ENCODE measurements at regions not wholly inside any gene's neighbourhood (a gene's known extent, or its start where the extent isn't known, plus 50 kb on each side); places are given as distances from the start of the nearest gene placed in this dataset.
A peak's percentile ranks its signal among the peaks of the same experiment; 100 is the strongest.
"Not testable (repeated sequence)": the region's sequence is repeated elsewhere in the genome, so short reads cannot be mapped to it uniquely, and the experiment has no call there.

DNA sequence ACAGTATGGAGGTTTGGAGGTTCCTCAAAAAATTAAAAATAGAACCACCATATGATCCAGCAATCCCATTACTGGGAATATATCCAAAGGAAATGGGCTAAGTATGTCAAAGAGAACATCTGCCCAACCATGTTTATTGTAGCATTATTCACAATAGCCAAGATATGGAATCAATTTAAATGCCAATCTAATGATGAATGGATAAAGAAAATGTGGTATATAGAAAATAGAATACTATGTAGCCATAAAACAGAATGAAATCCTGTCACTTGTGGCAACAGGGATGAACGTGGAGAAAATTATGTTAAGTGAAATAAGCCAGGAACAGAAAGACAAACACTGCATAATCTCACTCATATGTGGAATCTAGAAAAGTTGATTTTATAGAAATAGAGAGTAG is 201.7 kb upstream of the AJAP1 start:
- no peak for DNase-seq

DNA sequence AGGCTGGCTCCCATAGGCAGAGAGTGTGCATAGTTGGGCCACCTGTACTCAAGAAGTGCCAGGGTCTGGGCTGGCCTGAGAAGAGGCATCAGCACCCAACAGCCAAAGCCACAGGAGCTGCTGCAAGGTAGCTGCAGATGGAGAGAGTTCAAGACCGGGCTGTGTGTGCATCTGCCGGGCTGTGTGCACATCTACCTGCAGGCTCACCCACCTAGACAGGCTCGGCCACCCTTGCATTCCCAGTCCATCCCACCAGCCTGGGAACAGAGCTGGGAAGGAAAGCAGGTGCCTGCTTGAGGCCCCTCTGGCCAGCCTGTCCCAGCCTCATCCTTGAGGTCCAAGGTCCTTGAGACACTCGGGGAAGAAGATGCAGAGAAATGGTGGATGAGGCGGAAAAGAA is 194.4 kb upstream of the AJAP1 start:
- DNase-seq = no peak

DNA sequence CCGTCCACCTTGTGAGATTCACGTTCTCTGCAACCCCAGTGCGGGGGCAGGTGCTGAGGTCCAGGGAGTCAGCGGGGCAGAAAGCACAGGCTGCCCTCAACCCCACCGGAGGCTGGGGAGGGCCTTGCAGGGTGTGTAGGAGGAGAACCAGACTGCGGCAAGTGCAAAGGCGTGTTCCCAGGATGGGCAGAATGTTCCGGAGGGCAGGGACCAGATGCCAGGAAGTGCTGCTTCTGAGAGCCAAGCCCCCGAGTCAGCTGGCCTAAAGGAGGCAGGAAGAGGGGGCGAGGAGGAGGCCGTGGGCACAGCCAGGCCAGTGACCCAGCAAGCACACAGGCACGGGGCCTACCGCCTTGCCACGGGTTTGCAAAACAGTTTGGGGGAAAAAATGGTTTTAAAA is 193.8 kb upstream of the AJAP1 start:
- no peak for DNase-seq

DNA sequence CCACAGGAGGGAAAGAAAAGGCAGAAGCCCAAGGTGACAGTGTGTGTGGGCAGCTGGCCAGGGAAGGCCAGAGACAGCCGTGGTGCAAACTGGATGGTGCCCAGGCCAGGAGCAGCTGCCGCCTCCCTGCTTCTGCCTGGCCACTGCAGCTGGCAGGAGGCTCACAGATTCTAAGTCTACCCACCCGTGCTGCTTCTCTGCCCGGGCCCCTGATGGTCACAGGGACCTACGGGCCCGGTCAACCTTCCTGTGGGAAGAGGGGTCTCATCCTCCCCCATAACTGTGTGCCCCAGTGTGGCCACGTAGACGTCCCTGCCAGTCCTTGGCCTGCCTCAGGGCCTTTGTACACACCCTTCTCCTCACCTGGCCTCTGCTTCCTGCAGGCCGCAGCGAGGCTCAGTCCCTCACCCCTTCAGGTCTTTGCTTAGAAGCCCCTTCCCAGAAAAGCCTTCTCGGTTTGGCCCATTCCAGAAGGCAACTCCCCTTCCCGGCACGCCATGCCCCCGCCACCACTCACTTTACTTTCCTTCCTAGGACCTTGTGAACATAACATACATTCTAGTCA is 192.6 kb upstream of the AJAP1 start:
- no peak for DNase-seq

DNA sequence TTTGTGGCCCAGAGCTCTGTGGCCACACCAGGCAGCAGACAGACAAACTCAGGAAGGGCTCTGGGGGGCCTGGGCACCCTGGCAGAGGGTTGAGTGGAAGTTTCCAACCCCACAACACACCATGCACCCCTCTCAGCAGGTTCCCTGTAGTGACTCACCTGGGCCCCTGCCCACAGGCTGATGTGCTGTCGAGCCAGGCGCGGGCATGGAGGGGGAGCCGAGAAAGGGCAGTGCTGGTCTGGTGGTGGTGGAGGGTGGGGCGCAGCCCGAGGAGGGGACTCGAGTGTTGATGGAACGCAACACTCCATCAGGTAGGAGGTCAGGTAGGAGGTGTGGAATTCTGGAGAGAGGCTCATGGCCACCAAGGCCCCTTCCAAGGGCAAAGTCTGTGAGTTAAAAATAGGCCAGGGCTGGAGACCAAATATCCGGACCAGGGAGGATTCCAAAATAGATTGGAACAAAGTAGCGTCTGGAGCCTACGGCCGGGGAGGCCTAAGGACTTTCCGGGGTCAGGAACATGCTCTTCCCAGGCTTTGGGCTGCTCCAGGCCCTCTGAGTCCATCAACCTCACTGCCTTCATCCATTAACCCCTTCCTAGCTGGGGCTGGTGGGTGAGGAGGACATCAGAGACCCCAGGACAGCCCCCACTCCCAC is 191.5 kb upstream of the AJAP1 start:
- no peak for DNase-seq

DNA sequence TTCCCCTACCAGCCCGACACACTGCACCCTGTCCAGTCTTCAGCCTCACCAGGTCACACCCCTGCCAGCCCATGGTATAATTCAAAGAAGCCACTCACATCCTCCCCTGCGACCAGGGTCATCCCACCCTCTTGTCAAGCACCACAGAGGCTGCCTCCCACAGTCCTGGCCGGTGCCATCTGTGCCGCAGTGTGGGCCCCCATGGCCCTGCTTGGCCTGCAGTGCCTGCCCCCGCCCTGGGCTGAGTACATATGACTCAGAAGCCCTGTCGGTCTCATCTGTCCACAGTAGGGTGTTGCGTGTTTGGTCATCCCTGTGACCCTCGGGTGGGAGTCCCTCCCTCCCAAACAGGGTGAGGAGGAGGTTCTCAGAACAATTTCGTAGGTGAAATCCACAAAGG is 190.8 kb upstream of the AJAP1 start:
- DNase-seq = no peak

DNA sequence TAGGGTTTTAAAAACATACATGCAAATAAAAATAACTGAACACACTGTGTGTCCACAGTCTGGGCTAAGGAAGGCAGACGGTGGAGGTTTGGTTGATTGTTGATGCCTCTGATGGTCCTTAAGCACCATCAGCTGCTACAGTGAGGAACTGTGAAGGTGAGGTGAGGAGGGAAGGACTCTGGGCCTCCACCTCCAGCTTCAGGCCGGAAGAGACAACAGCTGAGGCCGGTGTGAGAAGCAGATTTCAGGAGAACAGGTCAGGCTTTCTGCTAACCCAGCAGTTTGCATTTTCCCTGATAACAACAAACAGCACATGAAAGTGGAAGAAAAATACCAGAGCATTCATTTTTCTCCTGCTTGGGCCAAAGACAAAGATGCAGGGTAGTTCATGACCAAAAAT is 189.9 kb upstream of the AJAP1 start:
- no peak for DNase-seq

DNA sequence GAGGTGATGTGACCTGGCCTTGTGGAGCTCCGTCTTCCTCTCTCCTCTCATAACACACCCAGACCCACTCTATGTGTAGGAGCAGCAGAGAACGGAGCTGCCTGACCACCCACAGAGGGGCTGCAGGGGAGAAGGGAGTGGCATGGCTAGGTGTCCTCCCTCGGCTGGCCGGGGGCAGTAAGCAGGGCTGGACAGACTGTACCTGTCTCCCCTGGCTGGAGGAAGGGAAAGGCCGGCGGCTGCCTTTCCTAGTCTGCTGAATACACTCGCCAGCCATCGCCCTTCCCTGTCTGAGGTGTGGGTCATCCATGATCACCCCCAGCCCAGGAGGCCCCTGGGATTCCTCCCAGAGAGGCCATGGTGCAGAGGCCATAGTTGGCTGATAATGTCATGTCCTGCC is 187.2 kb upstream of the AJAP1 start:
- DNase-seq = no peak

DNA sequence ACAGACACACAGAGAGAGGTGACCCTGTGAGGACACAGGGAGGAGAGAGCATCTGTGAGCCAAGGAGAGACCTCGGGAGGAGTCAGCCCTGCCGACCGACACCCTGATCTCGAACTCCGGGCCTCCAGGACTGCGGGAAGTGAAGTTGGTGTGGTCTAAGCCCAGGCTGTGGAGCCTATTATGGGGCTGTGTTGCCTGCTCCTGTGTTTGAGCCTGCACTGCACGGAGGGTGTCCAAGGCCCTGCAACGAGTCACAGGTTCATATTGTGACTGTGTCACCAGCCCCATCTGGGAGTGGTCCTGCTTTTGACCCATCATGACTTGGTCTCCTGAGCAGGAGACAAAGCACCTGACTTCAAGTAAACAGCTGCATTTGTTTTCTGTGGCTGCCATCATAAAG is 186.0 kb upstream of the AJAP1 start:
- no peak for DNase-seq

DNA sequence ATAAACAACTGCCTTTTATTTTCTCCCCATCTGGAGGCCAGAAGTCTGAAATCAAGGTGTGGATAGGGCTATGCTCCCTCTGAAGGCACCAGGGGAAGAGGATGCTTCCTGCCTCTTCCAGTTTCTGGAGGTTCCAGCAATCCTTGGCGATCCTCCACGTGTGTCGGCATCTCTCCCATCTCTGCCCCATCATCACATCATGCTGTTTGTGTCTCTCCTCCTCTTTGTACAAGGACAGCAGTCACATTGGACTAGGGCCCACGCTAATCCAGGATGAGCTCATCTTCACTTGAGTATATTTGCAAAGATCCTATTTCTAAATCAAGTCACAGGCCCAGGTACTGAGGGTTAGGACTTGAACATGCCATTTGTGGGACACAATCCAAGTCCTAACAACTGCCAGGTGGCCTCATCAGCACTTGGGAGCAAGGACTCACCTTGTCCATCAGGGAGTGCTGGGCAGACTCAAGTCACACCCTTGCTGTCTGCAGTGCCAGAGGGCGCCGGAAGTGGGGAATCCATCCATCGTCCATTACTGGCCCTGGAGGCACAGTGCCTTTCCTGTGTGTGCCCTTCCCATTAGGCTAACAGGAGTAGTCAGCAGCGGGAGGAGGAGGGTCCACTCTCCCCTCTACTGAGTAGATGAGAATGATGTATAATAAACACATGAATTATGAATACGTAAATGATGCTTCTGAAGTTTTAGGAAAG is 185.4 kb upstream of the AJAP1 start:
- no peak for DNase-seq

DNA sequence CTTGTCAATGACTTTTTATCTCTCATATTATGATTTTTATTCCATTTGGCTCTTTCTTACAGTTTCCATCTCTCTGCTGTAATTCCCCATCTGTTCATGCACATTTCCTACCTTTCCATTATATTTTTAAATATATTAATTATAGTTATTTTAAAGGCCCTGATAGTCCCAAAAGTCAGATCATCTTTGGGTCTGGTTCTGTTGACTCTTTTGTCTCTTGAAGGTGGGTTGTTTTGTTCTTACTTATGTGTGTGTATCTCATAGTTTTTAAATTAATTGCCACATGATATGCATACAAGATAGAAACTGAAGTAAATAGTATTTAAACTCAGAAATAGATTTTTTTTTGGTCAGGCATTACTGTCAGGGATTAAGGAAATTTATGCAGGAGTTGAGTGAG is 178.0 kb upstream of the AJAP1 start:
- no peak for DNase-seq

DNA sequence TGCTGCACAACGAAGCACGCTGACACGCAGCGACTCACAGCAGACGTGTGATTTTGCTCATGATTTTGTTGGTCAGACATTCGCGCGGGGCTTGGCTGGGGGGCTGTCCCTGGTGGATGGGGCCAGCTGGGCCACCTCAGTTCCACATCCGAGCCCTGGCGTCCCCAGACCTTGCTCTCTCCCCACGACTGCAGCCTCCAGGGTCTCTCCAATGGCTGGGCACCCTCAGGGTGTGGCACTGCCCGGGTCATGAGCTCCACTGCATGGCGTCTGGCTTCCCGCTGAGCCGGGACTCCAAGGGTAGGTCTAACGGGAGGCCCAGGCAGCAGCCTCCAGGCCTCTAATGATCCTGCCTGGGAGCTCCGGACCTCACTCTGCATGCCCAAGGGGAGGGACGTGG is 173.0 kb upstream of the AJAP1 start:
- no peak for DNase-seq

DNA sequence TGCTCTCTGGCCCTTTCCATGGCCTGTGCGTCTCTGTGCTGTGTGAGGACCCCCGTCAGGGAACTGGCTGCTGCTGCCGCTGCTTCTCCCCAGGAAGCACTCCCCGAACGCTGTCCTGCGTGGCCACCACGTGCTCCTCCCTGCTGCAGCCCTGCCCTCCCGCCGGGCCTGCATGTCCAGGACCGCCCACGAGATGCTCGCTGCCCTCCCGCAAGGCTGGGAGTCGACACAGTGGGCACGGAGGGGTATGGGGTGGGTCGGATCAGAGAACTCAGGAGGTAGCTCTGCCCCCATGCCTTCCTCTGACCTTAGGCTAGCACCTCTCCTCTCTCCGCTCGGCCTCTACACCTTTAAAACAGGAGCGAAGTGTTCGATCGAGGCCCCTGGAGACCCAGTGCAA is 171.9 kb upstream of the AJAP1 start:
- no peak for DNase-seq

DNA sequence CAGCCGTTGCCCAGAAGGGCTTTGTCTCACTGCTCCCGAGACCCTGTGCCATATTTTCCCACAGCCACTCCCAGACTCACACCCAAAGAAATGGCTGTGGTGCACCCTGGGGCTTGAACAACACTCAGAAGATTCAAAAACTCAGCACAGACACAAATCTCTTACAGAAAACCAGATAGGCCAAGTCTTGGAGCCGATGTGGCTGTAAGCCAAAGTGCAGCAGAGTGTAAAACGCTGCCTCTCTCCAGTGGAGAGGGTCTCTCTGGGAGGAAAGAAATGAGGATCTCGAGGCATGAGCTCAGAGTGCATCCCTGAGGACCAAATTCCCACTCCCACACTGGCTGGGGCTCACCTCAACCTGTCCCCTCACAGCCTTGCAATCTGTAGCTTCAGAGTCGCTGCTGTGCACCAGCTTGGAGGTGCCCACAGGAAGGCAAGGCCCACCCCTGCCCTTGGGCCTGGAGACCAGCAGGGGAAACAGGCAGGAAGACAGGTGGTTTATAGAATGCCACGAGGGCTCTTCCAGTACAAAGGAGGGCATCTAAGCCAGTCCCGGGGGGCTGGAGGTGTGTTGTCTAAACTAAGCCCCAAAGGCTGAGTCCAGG is 171.3 kb upstream of the AJAP1 start:
- no peak for DNase-seq

DNA sequence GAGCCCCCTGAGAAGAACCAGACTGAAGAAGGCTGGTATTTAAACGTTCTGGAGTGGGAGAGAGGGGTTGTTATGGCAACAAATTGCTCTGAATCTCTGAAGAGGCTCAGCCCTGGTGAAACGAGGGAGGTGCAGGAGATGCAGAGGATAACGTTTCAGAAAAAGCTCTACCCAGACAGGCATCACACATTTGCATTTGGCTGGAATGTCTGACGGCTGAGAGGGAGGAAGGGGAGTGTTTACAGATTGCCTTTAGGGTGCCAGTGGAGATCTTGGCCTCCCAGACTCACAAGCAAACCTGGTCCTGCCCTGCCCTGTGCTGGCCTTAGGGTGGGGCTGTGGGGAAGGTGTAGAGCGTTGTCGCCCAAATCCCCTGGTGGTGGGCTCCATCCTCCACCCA is 169.0 kb upstream of the AJAP1 start:
- peak; percentile 76 for DNase-seq

DNA sequence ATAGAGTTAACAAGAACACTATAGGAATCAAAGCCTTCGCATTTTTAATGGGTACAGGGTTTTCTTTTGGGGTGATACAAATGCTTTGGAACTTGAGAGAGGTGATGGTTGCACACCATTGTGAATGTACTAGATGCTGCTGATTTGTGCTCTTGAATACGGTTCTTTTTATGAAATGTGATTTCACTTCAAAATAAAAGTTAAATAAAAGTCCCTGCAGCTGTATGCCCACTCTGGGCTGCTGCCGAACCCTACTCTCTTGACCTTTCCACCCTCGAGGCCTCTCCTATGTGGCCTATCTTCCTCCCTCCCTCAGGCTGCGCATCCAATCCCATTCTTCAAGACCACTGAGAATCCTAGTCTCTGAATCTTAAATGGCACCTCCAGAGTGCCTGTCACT is 168.5 kb upstream of the AJAP1 start:
- DNase-seq = no peak

DNA sequence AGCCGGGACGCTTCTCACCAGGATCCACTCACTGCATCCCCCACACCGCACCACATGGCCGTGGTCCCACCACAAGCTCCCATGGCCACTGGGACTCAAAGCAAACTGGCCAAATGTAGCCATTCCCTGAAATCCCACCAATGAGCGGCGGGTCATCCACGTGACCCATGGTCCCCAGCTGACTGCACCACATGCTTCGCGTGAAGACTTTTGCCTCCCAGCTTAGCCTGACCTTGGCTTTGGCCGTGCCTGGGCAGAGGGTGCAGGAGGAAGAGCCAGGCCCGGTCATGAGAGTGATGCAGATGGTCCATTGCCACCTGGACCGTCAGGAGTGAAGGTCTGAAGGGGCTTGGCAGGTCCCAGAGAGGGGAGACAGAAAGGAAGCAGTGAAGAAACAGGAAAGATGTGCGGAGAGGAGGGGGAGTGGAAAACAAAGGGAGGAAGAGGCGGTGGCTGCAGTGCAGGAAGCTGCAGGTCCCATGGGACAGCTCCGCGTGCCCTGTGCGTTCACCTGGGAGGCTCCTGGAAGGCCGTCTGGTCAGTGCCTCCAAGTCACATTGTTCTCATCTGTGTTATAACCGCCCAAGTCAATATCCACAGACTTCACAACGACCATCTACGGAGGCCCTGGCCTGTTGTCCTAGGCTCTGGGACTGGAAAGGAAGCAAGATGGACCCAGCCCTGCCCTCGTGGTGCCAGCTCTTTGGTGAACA is 167.8 kb upstream of the AJAP1 start:
- DNase-seq = no peak

DNA sequence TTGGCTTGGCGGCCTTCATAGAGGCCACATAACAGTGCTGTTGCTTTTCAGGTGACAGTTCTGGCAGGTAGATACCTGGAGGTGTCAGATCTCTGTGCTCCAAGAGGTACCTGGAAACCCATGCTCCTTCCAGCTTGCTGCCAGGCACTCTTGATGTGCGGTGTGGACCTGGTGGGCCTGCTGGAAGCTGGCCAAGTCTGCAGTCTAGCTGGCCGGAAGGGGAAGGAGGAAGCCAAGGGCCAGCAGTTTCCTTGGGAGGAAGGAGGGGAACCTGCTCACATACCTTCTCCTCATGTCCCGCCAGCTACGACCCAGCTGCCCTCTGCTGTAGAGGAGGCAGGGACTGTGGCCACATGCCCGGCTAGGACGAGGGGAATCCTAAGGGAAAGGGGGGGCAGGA is 166.4 kb upstream of the AJAP1 start:
- no peak for DNase-seq

DNA sequence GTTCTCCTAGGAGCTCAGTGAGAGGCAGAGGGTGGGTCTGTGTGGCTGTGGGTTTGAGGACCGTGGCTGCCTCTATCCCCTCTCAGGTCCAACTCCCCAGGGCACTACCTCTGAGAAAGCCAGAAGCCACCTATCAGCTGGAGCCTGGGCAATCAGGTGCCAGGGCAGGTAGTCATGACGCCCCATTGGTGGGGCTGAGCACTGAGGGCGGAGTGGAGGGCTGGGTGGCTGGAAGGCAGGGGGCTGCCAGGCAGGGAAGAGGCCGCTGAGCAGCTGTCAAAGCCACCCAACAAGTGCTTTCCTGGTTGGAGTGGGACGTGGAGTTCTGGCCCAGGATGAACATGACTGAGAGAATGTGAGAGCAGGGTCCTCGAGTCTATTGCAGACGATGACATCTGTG is 164.9 kb upstream of the AJAP1 start:
- DNase-seq = no peak

DNA sequence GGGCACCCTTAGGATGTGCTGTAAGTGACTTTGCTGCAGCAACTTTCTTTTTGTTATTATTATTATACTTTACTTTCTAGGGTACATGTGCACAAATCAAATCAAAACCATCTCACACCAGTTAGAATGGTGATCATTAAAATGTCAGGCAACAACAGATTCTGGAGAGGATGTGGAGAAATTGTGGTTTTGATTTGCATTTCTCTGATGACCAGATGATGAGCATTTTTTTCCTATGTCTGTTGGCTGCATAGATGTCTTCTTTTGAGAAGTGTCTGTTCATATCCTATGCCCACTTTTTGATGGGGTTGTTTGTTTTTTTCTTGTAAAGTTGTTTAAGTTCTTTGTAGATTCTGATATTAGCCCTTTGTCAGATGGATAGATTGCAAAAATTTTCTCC is 164.4 kb upstream of the AJAP1 start:
- DNase-seq = not testable (repeated sequence)

DNA sequence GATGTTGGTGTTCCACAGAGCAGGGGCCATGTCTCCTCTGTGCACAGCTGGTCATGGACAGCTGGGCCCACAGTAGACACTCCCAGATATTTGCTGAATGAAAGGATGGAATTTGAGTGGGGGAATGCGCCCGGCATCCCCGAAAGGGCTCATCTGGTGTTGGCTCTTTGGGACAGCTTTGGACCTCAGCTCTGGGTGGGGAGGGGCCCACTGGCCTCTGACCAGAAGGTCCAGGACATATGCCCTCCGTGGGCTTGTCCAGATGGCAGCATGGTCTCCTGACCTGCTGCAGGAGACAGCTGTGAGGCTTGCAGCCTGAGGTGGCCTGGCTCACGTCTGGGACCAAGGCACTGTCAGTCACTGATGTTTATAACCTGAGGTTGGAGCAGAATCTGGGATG is 160.4 kb upstream of the AJAP1 start:
- no peak for DNase-seq

DNA sequence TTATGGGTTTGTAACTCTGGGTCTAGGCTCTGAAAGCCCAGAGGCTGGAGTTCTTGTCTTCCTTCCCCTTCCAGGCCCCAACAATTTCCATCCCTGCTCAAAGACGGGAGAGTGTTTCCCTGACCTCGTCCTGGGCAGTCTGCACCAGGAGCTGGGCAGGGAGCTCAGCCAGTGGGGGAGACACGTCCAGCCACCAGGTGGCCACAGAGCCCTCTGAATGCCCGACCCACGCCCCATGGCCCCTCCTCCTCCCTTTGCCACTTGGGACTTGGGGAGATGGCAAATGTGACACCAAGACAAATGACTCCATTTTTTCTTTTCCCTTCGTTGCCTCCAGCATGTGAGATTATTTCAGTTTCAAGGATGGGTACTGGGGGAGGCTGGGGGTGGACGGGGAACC is 159.9 kb upstream of the AJAP1 start:
- no peak for DNase-seq

DNA sequence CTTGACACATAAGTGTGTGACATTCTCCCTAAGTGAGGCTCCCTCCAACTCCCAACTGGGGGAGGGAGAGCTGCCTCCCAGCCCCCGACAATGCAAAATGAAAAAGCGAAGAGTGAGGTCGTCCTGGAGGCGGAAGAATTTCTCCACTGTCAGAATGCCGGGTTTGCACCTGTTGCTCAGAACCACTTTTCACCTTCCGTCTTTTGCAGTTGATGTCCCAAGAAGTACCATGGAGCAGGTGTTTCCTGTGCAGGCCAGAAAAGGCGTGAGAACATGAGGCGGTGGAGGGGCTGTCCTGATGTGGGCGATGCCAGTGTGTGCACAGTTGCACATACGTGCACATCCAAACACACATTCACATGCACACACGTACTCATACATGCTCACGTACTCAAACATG is 158.6 kb upstream of the AJAP1 start:
- no peak for DNase-seq

DNA sequence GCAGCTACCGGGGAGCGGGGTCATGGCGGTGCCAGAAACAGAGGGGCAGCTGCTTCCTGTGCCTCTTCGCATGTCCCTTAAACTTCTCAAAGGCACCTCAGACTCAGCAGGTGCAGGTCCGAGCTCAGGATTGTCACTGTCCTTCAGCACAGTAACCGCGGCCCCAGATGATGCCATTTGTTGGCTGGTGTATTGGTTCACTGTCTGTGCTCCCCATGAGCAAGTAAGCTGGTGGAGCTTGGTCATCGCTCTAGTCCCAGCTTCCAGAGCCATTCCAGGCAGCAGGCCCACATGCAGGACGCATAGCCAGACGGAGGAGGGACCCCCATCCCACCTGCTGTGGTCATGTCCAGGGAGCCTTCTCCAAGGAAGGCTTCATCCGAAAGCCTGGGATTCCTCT is 154.0 kb upstream of the AJAP1 start:
- DNase-seq = no peak

Data from NCI-H1105 treated with DMSO at 0.1 percent for 48 hours (cell line).